ENCODE measurements at regions not wholly inside any gene's neighbourhood (a gene's known extent, or its start where the extent isn't known, plus 50 kb on each side); places are given as distances from the start of the nearest gene placed in this dataset.

DNA sequence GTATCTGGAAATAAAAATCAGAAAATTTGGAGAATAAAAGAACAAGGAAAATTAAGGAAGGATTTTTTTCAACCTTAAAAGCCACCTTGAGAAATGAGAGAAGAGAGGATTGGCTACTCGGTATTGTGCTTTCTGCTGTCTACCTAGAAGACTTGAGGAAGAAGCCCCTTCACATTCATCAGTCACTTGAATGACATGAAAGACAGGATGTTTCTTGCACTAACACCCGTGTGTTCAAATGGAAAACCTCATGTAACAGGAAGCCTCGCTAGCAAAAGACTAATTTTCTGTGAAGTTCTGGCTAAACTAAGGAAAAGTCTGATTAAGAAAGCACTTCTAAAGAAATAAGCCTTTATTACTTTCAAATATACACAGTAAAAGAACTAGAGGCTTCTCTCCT is 69.9 kb downstream of the OLIG3 start:
- TF ChIP-seq, protein P1, sequence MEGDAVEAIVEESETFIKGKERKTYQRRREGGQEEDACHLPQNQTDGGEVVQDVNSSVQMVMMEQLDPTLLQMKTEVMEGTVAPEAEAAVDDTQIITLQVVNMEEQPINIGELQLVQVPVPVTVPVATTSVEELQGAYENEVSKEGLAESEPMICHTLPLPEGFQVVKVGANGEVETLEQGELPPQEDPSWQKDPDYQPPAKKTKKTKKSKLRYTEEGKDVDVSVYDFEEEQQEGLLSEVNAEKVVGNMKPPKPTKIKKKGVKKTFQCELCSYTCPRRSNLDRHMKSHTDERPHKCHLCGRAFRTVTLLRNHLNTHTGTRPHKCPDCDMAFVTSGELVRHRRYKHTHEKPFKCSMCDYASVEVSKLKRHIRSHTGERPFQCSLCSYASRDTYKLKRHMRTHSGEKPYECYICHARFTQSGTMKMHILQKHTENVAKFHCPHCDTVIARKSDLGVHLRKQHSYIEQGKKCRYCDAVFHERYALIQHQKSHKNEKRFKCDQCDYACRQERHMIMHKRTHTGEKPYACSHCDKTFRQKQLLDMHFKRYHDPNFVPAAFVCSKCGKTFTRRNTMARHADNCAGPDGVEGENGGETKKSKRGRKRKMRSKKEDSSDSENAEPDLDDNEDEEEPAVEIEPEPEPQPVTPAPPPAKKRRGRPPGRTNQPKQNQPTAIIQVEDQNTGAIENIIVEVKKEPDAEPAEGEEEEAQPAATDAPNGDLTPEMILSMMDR (IDR thresholded peaks at IDR 0.05; ENCODE audit: insufficient read depth, low read length, severe bottlenecking), result no peak
- Histone ChIP-seq H3K36me3 (ENCODE audit: control insufficient read depth, insufficient read depth, low read length) (no peaks in the 10 kb centered on the region), H3K4me3 (ENCODE audit: low read depth, low read length) (no peak overlapping the region), H3K27me3 (ENCODE audit: control insufficient read depth, insufficient read depth, low read length) (no peaks in the 10 kb centered on the region)
- DNase-seq (ENCODE audit: low read depth), result no peak
- no peak for FAIRE-seq

- TF ChIP-seq, protein P1 (IDR thresholded peaks at IDR 0.05; ENCODE audit: insufficient read depth, low read length, severe bottlenecking), result no peak
- DNase-seq (ENCODE audit: low read depth) (no peak), FAIRE-seq (no peak)
- Histone ChIP-seq H3K4me3 (ENCODE audit: low read depth, low read length) (no peak overlapping the region), H3K36me3 (ENCODE audit: control insufficient read depth, insufficient read depth, low read length) (no peaks in the 10 kb centered on the region), H3K27me3 (ENCODE audit: control insufficient read depth, insufficient read depth, low read length) (no peaks in the 10 kb centered on the region)
Measured at GRCh38 chr6:137423451-137424168, 70.6 kb downstream of the OLIG3 start.

DNA sequence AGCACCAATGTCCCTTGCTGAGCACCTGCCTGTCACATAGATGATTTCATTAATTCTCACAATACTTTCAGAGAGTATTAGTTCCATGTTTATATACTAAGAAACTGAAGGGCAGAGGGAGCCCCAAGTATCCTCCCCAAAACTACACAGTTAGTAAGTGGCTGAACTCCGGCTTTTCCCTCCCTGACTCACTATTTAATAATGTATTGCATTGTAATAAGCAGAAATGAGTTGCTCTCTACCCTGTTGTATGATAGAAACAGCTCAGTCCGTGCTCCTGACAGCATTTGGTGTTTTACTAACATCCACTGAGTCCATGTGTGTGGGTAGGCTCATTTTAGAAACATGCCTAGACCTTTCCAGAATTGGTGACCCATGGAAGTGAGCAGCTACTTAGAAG is 76.8 kb downstream of the OLIG3 start:
- Histone ChIP-seq H3K27me3 (ENCODE audit: control insufficient read depth, insufficient read depth, low read length) (peaks cover 6% of the 10 kb centered on the region), H3K4me3 (ENCODE audit: low read depth, low read length) (no peak overlapping the region), H3K36me3 (ENCODE audit: control insufficient read depth, insufficient read depth, low read length) (no peaks in the 10 kb centered on the region)
- DNase-seq (ENCODE audit: low read depth) (peak; percentile 2), FAIRE-seq (no peak)
- TF ChIP-seq, protein P1 (IDR thresholded peaks at IDR 0.05; ENCODE audit: insufficient read depth, low read length, severe bottlenecking), result no peak

GRCh38 chr6:137416376-137417109 is 77.7 kb downstream of the OLIG3 start:
- H3K36me3 ChIP-seq (ENCODE audit: control insufficient read depth, insufficient read depth, low read length), result no peaks in the 10 kb centered on the region
- DNase-seq (ENCODE audit: low read depth), result no peak
- TF ChIP-seq, protein P1 (IDR thresholded peaks at IDR 0.05; ENCODE audit: insufficient read depth, low read length, severe bottlenecking), result no peak
- peaks cover 6% of the 10 kb centered on the region for H3K27me3 ChIP-seq (ENCODE audit: control insufficient read depth, insufficient read depth, low read length)
- no peak overlapping the region for H3K4me3 ChIP-seq (ENCODE audit: low read depth, low read length)
- FAIRE-seq, result no peak

GRCh38 chr6:137415834-137416190 is 78.4 kb downstream of the OLIG3 start:
- TF ChIP-seq, protein P1 (IDR thresholded peaks at IDR 0.05; ENCODE audit: insufficient read depth, low read length, severe bottlenecking), result no peak
- Histone ChIP-seq H3K4me3 (ENCODE audit: low read depth, low read length) (no peak overlapping the region), H3K36me3 (ENCODE audit: control insufficient read depth, insufficient read depth, low read length) (no peaks in the 10 kb centered on the region), H3K27me3 (ENCODE audit: control insufficient read depth, insufficient read depth, low read length) (peaks cover 6% of the 10 kb centered on the region)
- DNase-seq (ENCODE audit: low read depth), result no peak
- FAIRE-seq, result no peak

All from bronchial epithelial cell (primary cell).